ENCODE measurements at regions not wholly inside any gene's neighbourhood (a gene's known extent, or its start where the extent isn't known, plus 50 kb on each side); places are given as distances from the start of the nearest gene placed in this dataset.

GRCh38 chr2:105464325-105464724 is 65.5 kb upstream of the FHL2 start:
- no peak for DNase-seq
- no peaks in the 10 kb centered on the region for H3K36me3 Mint-ChIP-seq (ENCODE audit: low read depth)
- peaks cover 15% of the 10 kb centered on the region for H3K4me1 Mint-ChIP-seq
- H3K27me3 Mint-ChIP-seq: no peaks in the 10 kb centered on the region
- H3K9me3 Mint-ChIP-seq: no peaks in the 10 kb centered on the region
- ChIA-PET CTCF (no interaction called here), POLR2A (no interaction called here)
- no peak overlapping the region for H3K4me3 Mint-ChIP-seq
- H3K27ac Mint-ChIP-seq: no peak overlapping the region

- Mint-ChIP-seq H3K4me1 (no peaks in the 10 kb centered on the region), H3K4me3 (no peak overlapping the region), H3K9me3 (no peaks in the 10 kb centered on the region), H3K36me3 (ENCODE audit: low read depth) (no peaks in the 10 kb centered on the region), H3K27me3 (peaks cover 2% of the 10 kb centered on the region), H3K27ac (no peak overlapping the region)
- ChIA-PET POLR2A (no interaction called here), CTCF (interaction anchor here (1.0 kb wide), 1 partner anchor 29 kb away, joined by 3 read pairs; no protein-coding TSS in a partner anchor)
- DNase-seq: no peak
These were observed 61.3 kb upstream of the FHL2 start for GRCh38 chr2:105460048-105460732.

GRCh38 chr2:105458076-105458475 is 59.2 kb upstream of the FHL2 start:
- Mint-ChIP-seq H3K36me3 (ENCODE audit: low read depth) (no peaks in the 10 kb centered on the region), H3K4me3 (no peak overlapping the region), H3K27me3 (peaks cover 2% of the 10 kb centered on the region), H3K9me3 (no peaks in the 10 kb centered on the region), H3K4me1 (no peaks in the 10 kb centered on the region), H3K27ac (no peak overlapping the region)
- DNase-seq: no peak
- POLR2A ChIA-PET: no interaction called here
- CTCF ChIA-PET: no interaction called here

- Mint-ChIP-seq H3K27ac (no peak overlapping the region), H3K4me1 (no peaks in the 10 kb centered on the region), H3K4me3 (no peak overlapping the region), H3K36me3 (ENCODE audit: low read depth) (no peaks in the 10 kb centered on the region), H3K9me3 (no peaks in the 10 kb centered on the region), H3K27me3 (peaks cover 2% of the 10 kb centered on the region)
- POLR2A ChIA-PET: interaction anchor here (0.7 kb wide), 1 partner anchor 41 kb away, joined by 4 read pairs; no protein-coding TSS in a partner anchor
- no peak for DNase-seq
- CTCF ChIA-PET: interaction anchor here (0.6 kb wide), 1 partner anchor 451 kb away, joined by 5 read pairs; no protein-coding TSS in a partner anchor
These were observed 56.7 kb upstream of the FHL2 start for GRCh38 chr2:105455488-105456003.

GRCh38 chr2:105454801-105455485 is 56.1 kb upstream of the FHL2 start:
- H3K4me1 Mint-ChIP-seq: no peaks in the 10 kb centered on the region
- H3K27ac Mint-ChIP-seq: no peak overlapping the region
- DNase-seq: no peak
- ChIA-PET CTCF (no interaction called here), POLR2A (no interaction called here)
- no peaks in the 10 kb centered on the region for H3K36me3 Mint-ChIP-seq (ENCODE audit: low read depth)
- peaks cover 2% of the 10 kb centered on the region for H3K27me3 Mint-ChIP-seq
- H3K4me3 Mint-ChIP-seq: no peak overlapping the region
- no peaks in the 10 kb centered on the region for H3K9me3 Mint-ChIP-seq

- ChIA-PET POLR2A (no interaction called here), CTCF (no interaction called here)
- peaks cover 4% of the 10 kb centered on the region for H3K27me3 Mint-ChIP-seq
- no peaks in the 10 kb centered on the region for H3K9me3 Mint-ChIP-seq
- H3K27ac Mint-ChIP-seq: no peak overlapping the region
- H3K36me3 Mint-ChIP-seq (ENCODE audit: low read depth): no peaks in the 10 kb centered on the region
- no peak overlapping the region for H3K4me3 Mint-ChIP-seq
- no peaks in the 10 kb centered on the region for H3K4me1 Mint-ChIP-seq
- DNase-seq: no peak
These were observed 52.8 kb upstream of the FHL2 start for GRCh38 chr2:105451571-105452166.

DNA sequence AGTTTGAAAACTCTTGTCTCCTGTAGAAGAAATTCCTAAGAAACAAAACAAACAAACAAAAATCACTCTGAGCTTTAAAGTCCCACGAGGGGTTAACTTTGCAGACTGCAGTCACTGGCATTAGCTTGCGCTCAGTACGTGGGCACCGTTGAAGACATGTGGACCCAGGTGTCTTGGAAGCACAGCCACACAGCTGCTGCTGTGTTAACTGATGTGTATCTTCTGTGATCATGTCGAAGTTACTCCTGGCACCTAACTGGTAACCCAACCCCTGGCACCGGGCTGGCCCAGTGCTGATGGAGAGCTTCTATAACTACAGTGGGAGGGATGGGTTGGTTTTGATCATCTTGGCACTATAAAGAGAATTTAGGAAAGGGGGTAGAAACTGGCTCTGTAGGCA is 51.6 kb upstream of the FHL2 start:
- H3K27ac Mint-ChIP-seq: no peak overlapping the region
- CTCF ChIA-PET: no interaction called here

GRCh38 chr2:105449076-105449475 is 50.2 kb upstream of the FHL2 start:
- H3K27ac Mint-ChIP-seq: no peak overlapping the region
- no peak overlapping the region for H3K4me3 Mint-ChIP-seq
- POLR2A ChIA-PET: no interaction called here
- CTCF ChIA-PET: interaction anchor here (1.4 kb wide), 1 partner anchor 74 kb away, joined by 3 read pairs; no protein-coding TSS in a partner anchor
- no peaks in the 10 kb centered on the region for H3K36me3 Mint-ChIP-seq (ENCODE audit: low read depth)
- H3K27me3 Mint-ChIP-seq: peaks cover 6% of the 10 kb centered on the region
- no peaks in the 10 kb centered on the region for H3K9me3 Mint-ChIP-seq
- no peaks in the 10 kb centered on the region for H3K4me1 Mint-ChIP-seq
- no peak for DNase-seq

More for the DNA sequence above, 51.6 kb upstream of the FHL2 start:
- no peaks in the 10 kb centered on the region for H3K9me3 Mint-ChIP-seq
- no peaks in the 10 kb centered on the region for H3K4me1 Mint-ChIP-seq
- no peaks in the 10 kb centered on the region for H3K36me3 Mint-ChIP-seq (ENCODE audit: low read depth)
- H3K27me3 Mint-ChIP-seq: peaks cover 4% of the 10 kb centered on the region
- POLR2A ChIA-PET: no interaction called here
- no peak overlapping the region for H3K4me3 Mint-ChIP-seq
- DNase-seq: no peak
